ENCODE measurements at regions not wholly inside any gene's neighbourhood (a gene's known extent, or its start where the extent isn't known, plus 50 kb on each side); places are given as distances from the start of the nearest gene placed in this dataset.

GRCh38 chr20:57946559-57947315, 236.9 kb upstream of the PMEPA1 start:
- no peak for DNase-seq (ENCODE audit: low read depth in 2 of 2)

DNA sequence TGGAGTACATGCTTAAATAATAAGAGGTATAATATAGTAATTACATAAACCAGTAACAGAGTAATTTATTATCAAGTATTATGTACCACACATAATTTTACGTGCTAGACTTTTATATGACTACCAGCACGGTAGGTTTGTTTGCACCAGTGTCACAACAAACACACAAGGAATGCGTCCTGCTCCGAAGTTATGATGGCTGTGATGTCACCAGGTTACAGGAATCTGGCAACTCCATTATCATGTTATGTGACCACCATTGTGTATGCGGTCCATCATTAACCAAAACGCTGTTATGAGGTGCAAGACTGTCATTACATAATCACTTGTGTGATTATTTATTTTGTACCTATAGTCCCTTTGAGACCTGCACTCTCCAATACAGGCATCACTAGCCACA, 235.2 kb upstream of the PMEPA1 start:
- no peak for DNase-seq (ENCODE audit: low read depth in 2 of 2)

DNA sequence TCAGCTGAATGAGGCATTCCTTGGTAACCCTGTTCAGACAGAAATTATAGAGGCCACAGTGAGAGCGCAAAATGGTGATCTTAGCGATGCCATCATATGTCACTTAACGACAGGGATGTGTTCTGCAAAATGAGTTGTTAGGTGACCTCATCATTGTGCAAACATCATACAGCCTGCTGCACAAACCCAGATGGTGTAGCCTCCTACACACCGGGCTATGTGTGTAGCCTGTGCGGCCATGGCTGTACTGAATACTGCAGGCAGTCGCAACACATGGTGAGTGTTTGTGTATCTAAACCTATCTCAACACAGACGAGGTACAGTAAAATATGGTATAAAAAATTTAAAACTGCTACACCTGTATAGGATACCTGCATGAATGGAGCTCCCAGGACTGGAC, 234.1 kb upstream of the PMEPA1 start:
- no peak for DNase-seq (ENCODE audit: low read depth in 2 of 2)

DNA sequence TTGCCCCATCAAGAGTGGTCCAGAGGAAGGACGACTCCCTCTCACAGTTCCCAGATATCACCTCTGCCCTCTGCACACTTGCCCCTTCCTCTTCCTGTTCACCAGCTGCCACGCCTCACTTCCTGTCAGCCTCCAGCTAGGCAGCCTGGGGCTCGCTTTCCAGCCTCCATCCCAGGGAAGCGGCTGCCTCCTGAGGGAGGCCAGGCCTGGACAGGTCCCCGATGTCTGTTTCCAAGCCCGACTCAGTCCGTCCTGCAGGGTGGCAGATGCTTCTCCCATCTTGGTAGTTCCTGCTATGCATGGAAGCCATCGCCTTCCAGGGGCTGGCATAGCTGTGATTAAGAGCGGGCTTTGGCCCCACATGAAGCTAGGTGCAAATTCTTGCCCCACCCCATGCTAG, 233.5 kb upstream of the PMEPA1 start:
- no peak for DNase-seq (ENCODE audit: low read depth in 2 of 2)

GRCh38 chr20:57941604-57942381, 232.0 kb upstream of the PMEPA1 start:
- DNase-seq (ENCODE audit: low read depth in 2 of 2): no peak

DNA sequence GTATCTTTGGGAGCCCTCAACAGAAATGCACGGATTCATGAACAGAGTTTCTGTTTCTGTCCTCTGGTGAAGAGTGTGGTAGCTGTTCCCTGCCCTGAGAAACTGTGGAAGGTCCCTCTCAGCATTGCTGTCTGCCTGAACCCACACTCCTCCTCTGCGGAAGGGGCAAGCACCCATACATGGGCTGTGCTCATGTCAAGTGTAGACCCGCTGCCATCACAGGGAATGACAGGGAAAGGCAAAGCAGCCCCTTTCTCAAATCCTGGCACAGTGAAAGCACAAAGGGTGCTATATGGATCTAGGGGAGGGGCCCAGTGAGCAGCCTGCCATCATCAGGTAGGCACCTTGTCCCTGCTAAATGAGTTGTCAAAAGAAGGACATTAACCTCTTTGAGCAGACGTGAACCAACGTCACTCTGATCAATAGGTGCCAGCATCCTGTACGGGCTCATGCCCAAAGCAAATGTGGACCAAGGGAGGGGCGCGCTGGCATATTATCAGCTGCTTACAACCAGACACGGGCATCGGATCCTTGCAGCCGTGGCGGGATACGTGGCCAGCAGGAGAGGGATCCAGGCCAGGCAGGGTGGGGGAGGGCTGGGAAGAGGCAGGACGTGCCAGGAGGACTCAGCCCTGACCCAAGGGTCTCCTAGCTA, 231.2 kb upstream of the PMEPA1 start:
- DNase-seq (ENCODE audit: low read depth in 2 of 2): no peak

DNA sequence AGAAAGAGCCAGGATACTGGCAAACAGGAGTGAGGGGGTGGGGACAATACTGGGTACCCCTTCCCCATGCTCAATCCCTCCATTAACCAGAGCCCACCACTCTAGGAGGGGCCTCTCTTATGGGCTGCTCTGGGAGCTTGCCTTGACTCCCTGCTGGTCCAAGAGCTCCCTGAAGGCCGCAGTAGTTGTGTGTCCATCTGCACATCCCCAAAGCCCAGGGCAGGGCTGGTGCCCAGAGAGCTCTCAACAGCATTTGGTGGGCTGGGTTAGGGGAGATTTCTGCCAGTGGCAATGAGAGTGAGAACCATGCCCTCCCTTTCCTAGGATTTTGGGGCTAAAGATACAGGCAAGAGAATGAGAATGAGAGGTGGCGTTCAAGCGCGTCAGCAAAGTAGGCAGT, 230.6 kb upstream of the PMEPA1 start:
- DNase-seq (ENCODE audit: low read depth in 2 of 2): no peak

GRCh38 chr20:57939499-57939898, 229.7 kb upstream of the PMEPA1 start:
- no peak for DNase-seq (ENCODE audit: low read depth in 2 of 2)

- DNase-seq (ENCODE audit: low read depth in 2 of 2): no peak
Observed at GRCh38 chr20:57938158-57939108, 228.6 kb upstream of the PMEPA1 start.

DNA sequence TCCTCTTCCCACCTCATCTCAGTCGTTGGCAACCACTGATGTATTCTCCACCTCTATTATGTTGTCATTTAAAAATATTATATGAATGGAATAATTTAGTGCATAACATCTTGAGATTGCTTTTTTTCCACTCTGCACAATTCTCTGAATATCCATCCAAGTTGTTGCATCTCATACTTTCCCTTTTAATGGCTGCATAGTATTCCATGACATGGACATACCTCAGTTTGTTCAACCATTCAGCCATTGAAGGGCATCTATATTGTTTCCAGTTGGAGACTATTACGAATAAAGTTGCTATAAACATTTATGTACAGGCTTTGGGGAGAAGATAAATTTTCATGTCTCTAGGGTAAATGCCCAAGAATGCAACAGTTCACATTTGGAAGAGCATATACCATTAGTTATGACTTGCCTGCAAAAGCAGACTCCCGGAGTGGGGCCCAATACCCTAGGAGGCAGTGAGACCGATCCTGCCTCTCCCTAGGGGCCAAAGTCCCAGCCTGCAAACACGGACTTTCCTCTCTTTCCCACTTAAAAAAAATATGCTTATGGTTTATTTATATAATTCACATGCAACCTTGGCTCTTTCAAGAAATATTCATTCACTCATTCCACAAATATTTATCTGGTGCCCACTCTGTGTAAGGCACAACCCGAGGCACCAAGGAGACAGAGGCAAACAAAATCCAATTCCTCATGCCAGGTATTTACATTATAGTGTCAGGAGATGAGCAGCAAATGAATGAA, 227.0 kb upstream of the PMEPA1 start:
- no peak for DNase-seq (ENCODE audit: low read depth in 2 of 2)

GRCh38 chr20:57934913-57935312, 225.1 kb upstream of the PMEPA1 start:
- no peak for DNase-seq (ENCODE audit: low read depth in 2 of 2)

DNA sequence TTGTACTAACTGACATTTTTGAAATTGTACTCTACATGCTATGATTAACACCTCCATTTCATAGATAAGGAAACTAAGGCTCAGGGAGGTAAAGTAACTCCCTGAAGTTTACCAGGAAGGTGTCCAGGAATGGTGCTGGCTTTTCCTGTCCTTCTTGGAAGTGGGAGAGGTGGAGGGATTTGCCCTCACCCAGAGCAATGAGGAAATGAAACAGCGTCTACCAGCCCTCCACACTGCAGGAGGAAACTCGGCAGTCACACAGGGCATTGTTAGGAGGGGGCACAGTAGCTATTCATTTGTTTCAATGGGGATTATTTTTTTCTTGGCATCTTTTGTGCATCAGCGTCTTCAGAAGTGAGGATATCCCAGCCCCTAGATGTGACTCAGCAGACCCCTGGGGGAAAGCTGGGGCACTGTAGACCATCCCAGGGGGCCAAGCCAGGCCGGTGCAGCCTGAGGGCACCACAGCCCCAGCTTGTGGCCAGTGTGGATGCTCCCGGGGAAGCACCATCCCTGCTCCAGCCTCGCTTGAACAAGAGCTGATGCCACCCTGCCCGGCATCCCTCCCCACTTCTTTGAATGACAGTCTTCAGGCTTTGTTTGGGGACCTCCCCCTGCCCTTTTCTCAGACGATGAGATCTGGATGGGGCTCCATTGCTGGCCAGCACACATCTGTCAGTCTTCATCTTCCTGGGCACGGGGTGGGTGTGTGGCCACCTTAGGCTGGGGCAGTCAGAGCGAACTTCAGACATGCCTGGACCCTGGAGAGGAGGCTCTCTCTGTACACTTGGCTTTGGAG, 224.4 kb upstream of the PMEPA1 start:
- no peak for DNase-seq (ENCODE audit: low read depth in 2 of 2)

- DNase-seq (ENCODE audit: low read depth in 2 of 2): no peak
Observed at GRCh38 chr20:57932227-57932864, 222.5 kb upstream of the PMEPA1 start.

DNA sequence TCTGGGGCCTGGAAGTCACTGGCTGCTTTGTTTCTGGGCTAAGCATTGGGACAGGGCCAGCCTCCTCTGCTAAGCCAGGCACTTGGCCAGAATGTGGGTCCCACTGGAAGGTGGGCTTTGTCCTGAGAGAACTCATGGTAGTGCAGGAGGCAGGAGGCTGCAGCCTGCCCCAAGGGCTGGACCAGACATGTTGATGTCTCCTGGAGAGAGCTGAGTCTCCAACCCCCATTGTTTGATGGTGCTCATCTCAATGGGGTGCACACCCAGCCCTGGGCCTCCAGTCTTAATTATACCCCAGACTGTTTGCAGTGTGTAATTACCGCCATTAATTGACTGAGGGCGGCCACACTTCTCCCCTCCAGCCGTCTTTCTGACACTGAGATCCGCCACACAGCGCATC, 220.5 kb upstream of the PMEPA1 start:
- no peak for DNase-seq (ENCODE audit: low read depth in 2 of 2)

- no peak for DNase-seq (ENCODE audit: low read depth in 2 of 2)
Observed at GRCh38 chr20:57928181-57928967, 218.6 kb upstream of the PMEPA1 start.

- DNase-seq (ENCODE audit: low read depth in 2 of 2): no peak
Observed at GRCh38 chr20:57927376-57927775, 217.6 kb upstream of the PMEPA1 start.

DNA sequence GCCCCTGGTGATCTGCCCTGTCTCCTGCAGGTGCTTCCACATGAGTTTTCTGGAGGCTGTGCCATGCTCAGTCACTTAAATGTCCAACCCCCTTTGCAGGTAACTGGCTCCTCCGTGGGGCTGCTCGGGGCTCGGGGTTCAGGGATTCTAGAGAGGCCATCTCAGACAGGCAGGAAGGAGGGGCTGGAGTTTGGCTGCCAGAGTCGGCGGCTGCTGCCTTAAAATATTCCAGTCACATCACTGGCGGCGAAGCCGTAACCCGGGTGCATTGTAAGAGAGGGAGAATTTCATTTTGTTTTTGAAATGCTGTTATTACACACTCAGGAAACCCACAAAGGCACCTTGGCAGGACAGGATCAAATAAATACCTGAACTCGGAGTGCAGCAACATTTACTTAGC, 212.9 kb upstream of the PMEPA1 start:
- no peak for DNase-seq (ENCODE audit: low read depth in 2 of 2)

DNA sequence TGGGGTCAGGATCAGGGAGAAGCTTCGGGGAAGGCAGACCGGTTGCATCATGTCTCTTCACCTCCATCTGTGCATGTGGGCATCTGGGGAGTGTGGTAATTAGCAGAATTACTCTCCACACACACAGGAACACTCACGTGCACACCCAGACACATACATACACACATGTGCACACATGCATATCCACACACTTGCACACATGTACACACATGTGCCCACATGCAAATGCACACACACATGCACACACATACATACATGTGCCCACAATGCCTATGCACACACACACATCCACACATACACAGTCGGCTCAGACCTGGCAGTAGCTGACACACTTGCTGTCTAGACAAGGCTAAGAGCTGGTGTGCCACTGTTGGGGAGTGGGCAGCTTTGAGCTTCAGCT, 212.3 kb upstream of the PMEPA1 start:
- DNase-seq (ENCODE audit: low read depth in 2 of 2): no peak

GRCh38 chr20:57921676-57922075, 211.9 kb upstream of the PMEPA1 start:
- DNase-seq (ENCODE audit: low read depth in 2 of 2): no peak

Measured in stimulated activated CD4-positive, alpha-beta T cell treated with anti-CD3 and anti-CD28 coated beads, Interleukin-12 subunit alpha, Interleukin-12 subunit beta, amount 100 ng/mL, for 24 hours (primary cell).